ENCODE measurements at regions not wholly inside any gene's neighbourhood (a gene's known extent, or its start where the extent isn't known, plus 50 kb on each side); places are given as distances from the start of the nearest gene placed in this dataset.

GRCh38 chr1:185373813-185374529 lies 56.9 kb upstream of the IVNS1ABP start:
- TF ChIP-seq ZNF384 (IDR thresholded peaks at IDR 0.05) = no peak
- TF ChIP-seq FOXK2 (IDR thresholded peaks at IDR 0.05) = no peak
